GM19324 (cell line): ENCODE measurements at regions not wholly inside any gene's neighbourhood (a gene's known extent, or its start where the extent isn't known, plus 50 kb on each side); places are given as distances from the start of the nearest gene placed in this dataset.

ENCODE experiments used
- ATAC-seq: cut with Tn5 transposase; IDR thresholded peaks from one replicate; pipeline ENCODE4 v1.9.1; 2021; ENCODE audit warnings: mild to moderate bottlenecking, moderate library complexity; ENCODE audit not compliant: unreplicated experiment, low FRiP score

- ATAC-seq = no peak
Observed at GRCh38 chr6:91477688-91478087, 890.8 kb upstream of the MAP3K7 start.

- ATAC-seq = no peak
Observed at GRCh38 chr6:91476000-91476399, 889.1 kb upstream of the MAP3K7 start.

- ATAC-seq = no peak
Observed at GRCh38 chr6:91465393-91465792, 878.5 kb upstream of the MAP3K7 start.

- ATAC-seq = no peak
Observed at GRCh38 chr6:91464718-91465117, 877.8 kb upstream of the MAP3K7 start.

GRCh38 chr6:91464201-91464600, 877.3 kb upstream of the MAP3K7 start:
- ATAC-seq = no peak

- no peak for ATAC-seq
Observed at GRCh38 chr6:91462241-91462640, 875.4 kb upstream of the MAP3K7 start.

- no peak for ATAC-seq
Observed at GRCh38 chr6:91453224-91453878, 866.5 kb upstream of the MAP3K7 start.

GRCh38 chr6:91449539-91449938, 862.7 kb upstream of the MAP3K7 start:
- ATAC-seq = no peak

GRCh38 chr6:91447530-91448254, 860.8 kb upstream of the MAP3K7 start:
- ATAC-seq = no peak

- ATAC-seq = no peak
Observed at GRCh38 chr6:91447081-91447480, 860.2 kb upstream of the MAP3K7 start.

- ATAC-seq = no peak
Observed at GRCh38 chr6:91443405-91443804, 856.5 kb upstream of the MAP3K7 start.

- ATAC-seq = no peak
Observed at GRCh38 chr6:91442342-91442741, 855.5 kb upstream of the MAP3K7 start.

- no peak for ATAC-seq
Observed at GRCh38 chr6:91438570-91438969, 851.7 kb upstream of the MAP3K7 start.

GRCh38 chr6:91437315-91437729, 850.5 kb upstream of the MAP3K7 start:
- no peak for ATAC-seq

GRCh38 chr6:91436448-91436847, 849.6 kb upstream of the MAP3K7 start:
- no peak for ATAC-seq

GRCh38 chr6:91435630-91436029, 848.8 kb upstream of the MAP3K7 start:
- ATAC-seq = no peak

- no peak for ATAC-seq
Observed at GRCh38 chr6:91434576-91434975, 847.7 kb upstream of the MAP3K7 start.

- no peak for ATAC-seq
Observed at GRCh38 chr6:91433660-91434534, 847.0 kb upstream of the MAP3K7 start.

GRCh38 chr6:91428953-91429560, 842.2 kb upstream of the MAP3K7 start:
- ATAC-seq = no peak

GRCh38 chr6:91428296-91428695, 841.4 kb upstream of the MAP3K7 start:
- no peak for ATAC-seq

- no peak for ATAC-seq
Observed at GRCh38 chr6:91420243-91420642, 833.4 kb upstream of the MAP3K7 start.
